GM12874 (cell line): ENCODE measurements at regions not wholly inside any gene's neighbourhood (a gene's known extent, or its start where the extent isn't known, plus 50 kb on each side); places are given as distances from the start of the nearest gene placed in this dataset.

Experiments used
- TF ChIP-seq, protein P1 (sequence below): IDR thresholded peaks from 2 replicates; pipeline ENCODE4 v1.5.1; 2011; ENCODE audit warnings: low read depth, mild to moderate bottlenecking, control low read depth, low read length, moderate library complexity; ENCODE audit not compliant: insufficient read depth

DNA sequence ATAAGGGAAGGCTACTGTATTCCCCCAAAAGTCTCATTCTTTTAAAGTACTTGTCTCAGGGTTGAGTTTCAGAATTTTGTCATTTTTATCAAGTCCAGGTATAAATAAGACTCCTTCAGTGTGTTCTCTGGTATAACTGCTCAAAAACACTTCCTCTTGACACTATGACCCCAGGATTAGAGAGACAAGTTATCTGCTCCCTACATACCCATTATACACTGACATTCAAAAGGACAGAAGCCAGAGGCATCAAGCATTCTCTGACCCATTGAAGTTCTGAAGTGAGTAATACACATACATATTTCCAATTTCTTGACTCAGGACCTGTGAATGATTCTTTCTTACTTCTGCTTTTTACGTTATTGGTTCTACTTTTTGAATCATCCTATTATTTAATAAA, 447.8 kb upstream of the CNTN5 start:
- TF ChIP-seq, protein P1, sequence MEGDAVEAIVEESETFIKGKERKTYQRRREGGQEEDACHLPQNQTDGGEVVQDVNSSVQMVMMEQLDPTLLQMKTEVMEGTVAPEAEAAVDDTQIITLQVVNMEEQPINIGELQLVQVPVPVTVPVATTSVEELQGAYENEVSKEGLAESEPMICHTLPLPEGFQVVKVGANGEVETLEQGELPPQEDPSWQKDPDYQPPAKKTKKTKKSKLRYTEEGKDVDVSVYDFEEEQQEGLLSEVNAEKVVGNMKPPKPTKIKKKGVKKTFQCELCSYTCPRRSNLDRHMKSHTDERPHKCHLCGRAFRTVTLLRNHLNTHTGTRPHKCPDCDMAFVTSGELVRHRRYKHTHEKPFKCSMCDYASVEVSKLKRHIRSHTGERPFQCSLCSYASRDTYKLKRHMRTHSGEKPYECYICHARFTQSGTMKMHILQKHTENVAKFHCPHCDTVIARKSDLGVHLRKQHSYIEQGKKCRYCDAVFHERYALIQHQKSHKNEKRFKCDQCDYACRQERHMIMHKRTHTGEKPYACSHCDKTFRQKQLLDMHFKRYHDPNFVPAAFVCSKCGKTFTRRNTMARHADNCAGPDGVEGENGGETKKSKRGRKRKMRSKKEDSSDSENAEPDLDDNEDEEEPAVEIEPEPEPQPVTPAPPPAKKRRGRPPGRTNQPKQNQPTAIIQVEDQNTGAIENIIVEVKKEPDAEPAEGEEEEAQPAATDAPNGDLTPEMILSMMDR = no peak

- TF ChIP-seq, protein P1 = no peak
Observed at GRCh38 chr11:98587884-98588283, 432.9 kb upstream of the CNTN5 start.

- TF ChIP-seq, protein P1 = no peak
Observed at GRCh38 chr11:98589967-98590366, 430.8 kb upstream of the CNTN5 start.

GRCh38 chr11:98600103-98600502, 420.6 kb upstream of the CNTN5 start:
- TF ChIP-seq, protein P1 = no peak

DNA sequence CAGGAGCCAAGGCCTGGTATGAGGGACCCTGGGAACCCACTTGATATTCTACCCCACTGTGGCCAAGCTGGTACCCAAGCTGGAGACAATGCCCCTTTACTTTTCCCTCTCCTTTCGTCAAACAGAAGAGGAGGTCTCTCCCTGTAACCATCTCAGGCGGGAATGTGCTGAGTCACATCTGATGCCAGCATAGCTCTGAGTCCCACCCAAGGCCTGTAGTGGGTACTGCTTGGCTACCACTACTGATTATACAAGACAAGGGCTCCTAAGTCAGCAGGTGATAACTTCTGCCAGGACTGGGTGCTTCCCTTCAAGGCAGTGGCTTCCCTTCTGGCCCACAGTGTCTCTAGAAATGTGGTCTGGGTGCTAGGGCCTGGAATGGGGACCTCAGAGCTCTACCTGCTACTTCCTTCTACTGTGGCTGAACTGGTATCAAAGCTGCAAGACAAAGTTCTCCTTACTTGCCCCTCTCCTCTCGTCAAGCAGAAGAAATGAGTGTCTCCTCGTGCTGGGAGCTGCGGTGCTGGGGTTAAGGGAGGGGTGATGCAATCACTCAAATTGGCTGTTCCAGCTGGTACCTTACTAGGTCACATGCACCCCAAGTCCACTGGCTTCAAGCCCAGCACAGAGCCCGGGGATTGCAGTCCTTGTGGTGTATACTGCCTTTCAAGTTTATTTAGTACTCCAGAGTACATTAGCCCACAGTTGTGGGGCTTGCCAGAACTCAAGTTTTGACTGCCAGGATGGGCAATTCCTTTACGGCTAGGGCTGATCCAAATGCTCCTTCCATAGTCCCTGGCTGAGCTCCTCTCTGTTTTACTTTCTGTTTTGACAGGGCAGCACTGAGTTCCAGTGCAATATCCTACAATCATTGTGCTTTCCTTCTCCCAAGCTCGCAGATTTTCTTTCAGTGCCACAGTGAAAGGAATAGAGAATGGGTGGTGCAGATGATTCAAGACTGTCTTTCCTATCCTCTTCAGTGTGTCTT, 419.7 kb upstream of the CNTN5 start:
- TF ChIP-seq, protein P1 = no peak

GRCh38 chr11:98616098-98616655, 404.6 kb upstream of the CNTN5 start:
- TF ChIP-seq, protein P1 = no peak

- TF ChIP-seq, protein P1 = no peak
Observed at GRCh38 chr11:98621767-98622166, 399.0 kb upstream of the CNTN5 start.
